Endothelial cell of umbilical vein (primary cell): ENCODE measurements at regions not wholly inside any gene's neighbourhood (a gene's known extent, or its start where the extent isn't known, plus 50 kb on each side); places are given as distances from the start of the nearest gene placed in this dataset.

Experiments used
- BruUV-seq: library from RNA; stranded (reverse); fragments of 400-500 nt; replicated peaks from 2 replicates; lab custom pipeline; 2021; lab: Mats Ljungman, UMichigan
- CTCF ChIA-PET: fragments of 300-600, 350-600 bp; sonication (Branson Sonifier 250); formaldehyde crosslinking; loops from one replicate; lab custom pipeline; 2021; ENCODE audit warnings: antibody characterized with exemption, inconsistent platforms; lab: Charles Lee
- POLR2A ChIA-PET: fragments of 300-600, 350-600 bp; sonication (Branson Sonifier 250); formaldehyde crosslinking; loops from one replicate; lab custom pipeline; 2021; ENCODE audit warnings: antibody characterized with exemption, inconsistent platforms; lab: Charles Lee
- DNase-seq: peaks from one replicate; pipeline ENCODE4 v3.0.0-alpha.2; 2011; ENCODE audit warnings: low read depth, low spot score
- FAIRE-seq: peaks from 2 replicates; lab custom pipeline; 2011; peaks lifted over from hg19 to GRCh38; lab: Jason Lieb, UNC
- H2AFZ ChIP-seq: 2 replicates; pipeline ENCODE4 v1.6.0; 2012; ENCODE audit warnings: low read depth, low read length, control low read depth, inconsistent platforms
- H3K27ac ChIP-seq: 2 replicates; pipeline ENCODE4 v1.5.1; 2011; ENCODE audit warnings: low read depth, mild to moderate bottlenecking, control low read depth, low read length, moderate library complexity; ENCODE audit not compliant: insufficient read depth
- H3K27me3 ChIP-seq, 2 experiments: 2 replicates each; pipeline versions ENCODE4 v1.6.0 to v1.6.1; 2011; ENCODE audit warnings: low read length in 2 of 2, mixed read lengths in 1 of 2; ENCODE audit not compliant: control insufficient read depth in 2 of 2, insufficient read depth in 2 of 2
- H3K36me3 ChIP-seq, 2 experiments: 2 replicates in 1 of 2; 3 replicates in 1 of 2; pipeline ENCODE4 v1.5.1; 2011; ENCODE audit warnings: low read length in 2 of 2, mild to moderate bottlenecking in 1 of 2, moderate library complexity in 1 of 2; ENCODE audit not compliant: control insufficient read depth in 2 of 2, insufficient read depth in 2 of 2; ENCODE audit errors: extremely low read depth in 1 of 2
- H3K4me1 ChIP-seq: 3 replicates; pipeline ENCODE4 v1.5.1; 2011; ENCODE audit warnings: mild to moderate bottlenecking, low read length; ENCODE audit not compliant: control insufficient read depth, insufficient read depth; ENCODE audit errors: extremely low read depth
- H3K4me2 ChIP-seq: 2 replicates; pipeline ENCODE4 v1.6.1; 2011; ENCODE audit warnings: low read length, control low read depth, mixed read lengths; ENCODE audit not compliant: insufficient read depth
- H3K4me3 ChIP-seq, 3 experiments: fragments of 200-600 bp in 1 of 3; sonication (generic), shearing (Covaris generic) in 1 of 3; replicated peaks in 1 of 3; 2 replicates each; pipeline ENCODE4 v1.5.1; 2011 to 2016; ENCODE audit warnings: control low read depth in 3 of 3, low read length in 3 of 3, mild to moderate bottlenecking in 2 of 3, inconsistent platforms in 1 of 3, low read depth in 1 of 3, moderate library complexity in 1 of 3; ENCODE audit not compliant: insufficient read depth in 1 of 3
- H3K79me2 ChIP-seq: 2 replicates; pipeline ENCODE4 v1.6.0; 2012; ENCODE audit warnings: low read length, inconsistent platforms; ENCODE audit not compliant: control insufficient read depth, insufficient read depth
- H3K9ac ChIP-seq: replicated peaks from 2 replicates; pipeline ENCODE3; 2011; ENCODE audit warnings: low read length, control low read depth; ENCODE audit not compliant: insufficient read depth; ENCODE audit errors: extremely low read depth
- H3K9me1 ChIP-seq: replicated peaks from 3 replicates; pipeline ENCODE4 v1.6.0; 2011; ENCODE audit warnings: mild to moderate bottlenecking, low read length; ENCODE audit not compliant: control insufficient read depth, insufficient read depth; ENCODE audit errors: extremely low read depth
- H3K9me3 ChIP-seq: replicated peaks from 2 replicates; pipeline ENCODE4 v1.5.1; 2012; ENCODE audit warnings: low read length, inconsistent platforms; ENCODE audit not compliant: control insufficient read depth, insufficient read depth
- H4K20me1 ChIP-seq: replicated peaks from 2 replicates; pipeline ENCODE3; 2011; ENCODE audit warnings: mild to moderate bottlenecking, low read length; ENCODE audit not compliant: control insufficient read depth, insufficient read depth; ENCODE audit errors: extremely low read depth
- EZH2 ChIP-seq: IDR thresholded peaks from 2 replicates; pipeline ENCODE4 v1.6.1; 2012; ENCODE audit warnings: borderline replicate concordance, low read depth, mild to moderate bottlenecking, moderate library complexity, low read length, inconsistent platforms; ENCODE audit not compliant: severe bottlenecking
- FOS ChIP-seq: IDR thresholded peaks from 2 replicates; pipeline ENCODE4 v1.6.1; 2011; ENCODE audit warnings: mild to moderate bottlenecking, low read length, moderate library complexity, borderline replicate concordance; ENCODE audit not compliant: insufficient read depth
- GATA2 ChIP-seq: IDR thresholded peaks from 2 replicates; pipeline ENCODE4 v1.7.0; 2011; ENCODE audit warnings: low read depth, mild to moderate bottlenecking, moderate library complexity, mixed read lengths, low read length; ENCODE audit not compliant: insufficient read length, insufficient read depth
- JUN ChIP-seq: IDR thresholded peaks from 2 replicates; pipeline ENCODE4 v1.6.1; 2011; ENCODE audit warnings: borderline replicate concordance, low read depth; ENCODE audit not compliant: insufficient read length, insufficient read depth
- MYC ChIP-seq: IDR thresholded peaks from one replicate; pipeline ENCODE4 v1.6.1; 2011; ENCODE audit warnings: mild to moderate bottlenecking, low read depth, low read length
- POLR2A ChIP-seq: IDR thresholded peaks from 2 replicates; pipeline ENCODE4 v1.6.1; 2012; ENCODE audit warnings: low read depth, mild to moderate bottlenecking, control low read depth, low read length
- dilution Hi-C: fragments of 300-500 bp; cut with MboI; formaldehyde crosslinking; loops from one replicate; pipeline ENCODE4 v1.15.0; 2019; ENCODE audit warnings: low sequenced_read_pairs; ENCODE audit not compliant: extremely low pct_ligation_motif_present
- intact Hi-C: fragments of 100-400 bp; cut with micrococcal nuclease; formaldehyde crosslinking; loops from one replicate; pipeline ENCODE4 v1.10.0; 2022
- TF ChIP-seq, protein P1 (sequence below), 2 donors: IDR thresholded peaks; 1 replicate in 1 of 2; 2 replicates in 1 of 2; pipeline ENCODE4 v1.5.1; 2011; ENCODE audit warnings: low read length in 2 of 2, mild to moderate bottlenecking in 2 of 2, moderate library complexity in 2 of 2, control low read depth in 1 of 2, inconsistent platforms in 1 of 2, low read depth in 1 of 2; ENCODE audit not compliant: insufficient read depth in 1 of 2; ENCODE audit errors: extremely low read depth in 1 of 2
- TF ChIP-seq, protein P2 (sequence below): IDR thresholded peaks from 2 replicates; pipeline ENCODE4 v1.6.1; 2011; ENCODE audit not compliant: insufficient read depth, insufficient read length

DNA sequence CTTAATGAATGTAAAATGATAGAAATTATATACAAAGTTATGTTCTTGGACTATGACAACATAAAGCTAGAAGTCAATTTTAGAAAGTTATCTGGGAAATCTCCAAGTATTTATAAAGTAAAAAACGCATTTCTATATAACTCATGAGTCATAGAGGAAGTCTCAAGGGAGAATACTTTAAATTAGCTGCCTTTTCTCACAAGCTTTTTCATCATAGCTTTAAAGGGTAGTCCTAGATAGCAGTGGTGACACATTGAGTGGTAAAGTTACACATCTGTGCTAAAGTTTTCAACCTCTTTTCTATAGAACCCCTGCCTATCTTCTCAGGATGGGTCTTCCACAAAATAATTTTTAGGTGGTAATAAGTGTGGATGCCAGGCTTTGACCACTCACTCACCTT lies 598.3 kb upstream of the FAM174A start:
- H3K9ac ChIP-seq: no peak overlapping the region
- H3K4me1 ChIP-seq: no peaks in the 10 kb centered on the region
- H3K4me3 ChIP-seq: no peak overlapping the region
- no peaks in the 10 kb centered on the region for H3K79me2 ChIP-seq
- no peaks in the 10 kb centered on the region for H3K27me3 ChIP-seq
- intact Hi-C loops: no loop called here
- H3K27ac ChIP-seq: no peak overlapping the region
- dilution Hi-C loops: no loop called here
- no peak overlapping the region for H2AFZ ChIP-seq
- POLR2A ChIA-PET: no interaction called here
- H4K20me1 ChIP-seq: no peaks in the 10 kb centered on the region
- DNase-seq (peak; percentile 13), FAIRE-seq (no peak)
- BruUV-seq: no TSS peak
- no peaks in the 10 kb centered on the region for H3K36me3 ChIP-seq
- TF ChIP-seq POLR2A (no peak), FOS (peak; percentile 22)
- no peaks in the 10 kb centered on the region for H3K9me1 ChIP-seq
- H3K4me2 ChIP-seq: no peak overlapping the region
- CTCF ChIA-PET: interaction anchor here (1.2 to 1.6 kb wide), 2 partner anchors 12 to 38 kb away, joined by 3 read pairs; no protein-coding TSS in a partner anchor
- H3K9me3 ChIP-seq: no peaks in the 10 kb centered on the region

DNA sequence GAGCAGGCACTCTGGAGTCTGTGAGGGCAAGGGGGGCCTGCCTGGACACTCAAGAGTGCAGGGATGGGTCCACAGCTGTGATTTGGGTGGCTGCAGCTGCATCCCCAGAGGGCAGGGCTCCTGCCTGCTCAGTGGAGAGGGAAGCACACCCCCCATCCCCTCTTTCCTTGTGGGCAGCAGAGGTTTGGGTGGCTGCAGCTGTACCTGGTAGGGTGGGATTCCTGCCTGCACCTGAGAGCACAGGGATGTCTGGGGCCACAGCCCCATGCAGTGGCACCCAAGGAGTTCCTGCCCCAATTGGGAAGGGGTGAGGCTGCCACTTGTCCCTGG lies 605.4 kb upstream of the FAM174A start:
- POLR2A ChIA-PET: no interaction called here
- TF ChIP-seq, protein P1, sequence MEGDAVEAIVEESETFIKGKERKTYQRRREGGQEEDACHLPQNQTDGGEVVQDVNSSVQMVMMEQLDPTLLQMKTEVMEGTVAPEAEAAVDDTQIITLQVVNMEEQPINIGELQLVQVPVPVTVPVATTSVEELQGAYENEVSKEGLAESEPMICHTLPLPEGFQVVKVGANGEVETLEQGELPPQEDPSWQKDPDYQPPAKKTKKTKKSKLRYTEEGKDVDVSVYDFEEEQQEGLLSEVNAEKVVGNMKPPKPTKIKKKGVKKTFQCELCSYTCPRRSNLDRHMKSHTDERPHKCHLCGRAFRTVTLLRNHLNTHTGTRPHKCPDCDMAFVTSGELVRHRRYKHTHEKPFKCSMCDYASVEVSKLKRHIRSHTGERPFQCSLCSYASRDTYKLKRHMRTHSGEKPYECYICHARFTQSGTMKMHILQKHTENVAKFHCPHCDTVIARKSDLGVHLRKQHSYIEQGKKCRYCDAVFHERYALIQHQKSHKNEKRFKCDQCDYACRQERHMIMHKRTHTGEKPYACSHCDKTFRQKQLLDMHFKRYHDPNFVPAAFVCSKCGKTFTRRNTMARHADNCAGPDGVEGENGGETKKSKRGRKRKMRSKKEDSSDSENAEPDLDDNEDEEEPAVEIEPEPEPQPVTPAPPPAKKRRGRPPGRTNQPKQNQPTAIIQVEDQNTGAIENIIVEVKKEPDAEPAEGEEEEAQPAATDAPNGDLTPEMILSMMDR (IDR thresholded peaks at IDR 0.05; ENCODE audit: extremely low read depth in 1 of 2, insufficient read depth in 1 of 2, low read depth in 1 of 2, low read length in 2 of 2): no peak
- TF ChIP-seq GATA2: no peak
- no peak for TF ChIP-seq POLR2A
- no peak for TF ChIP-seq FOS
- TF ChIP-seq, protein P2, sequence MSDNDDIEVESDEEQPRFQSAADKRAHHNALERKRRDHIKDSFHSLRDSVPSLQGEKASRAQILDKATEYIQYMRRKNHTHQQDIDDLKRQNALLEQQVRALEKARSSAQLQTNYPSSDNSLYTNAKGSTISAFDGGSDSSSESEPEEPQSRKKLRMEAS: no peak
- no peak for TF ChIP-seq EZH2
- no peak for TF ChIP-seq JUN
- TF ChIP-seq MYC: no peak
- Histone ChIP-seq H3K4me1 (no peaks in the 10 kb centered on the region), H3K9me1 (no peaks in the 10 kb centered on the region), H3K9me3 (no peaks in the 10 kb centered on the region), H2AFZ (no peak overlapping the region), H3K4me3 (no peak overlapping the region), H3K27ac (no peak overlapping the region), H3K9ac (no peak overlapping the region), H3K4me2 (no peak overlapping the region), H3K36me3 (no peaks in the 10 kb centered on the region), H4K20me1 (no peaks in the 10 kb centered on the region), H3K27me3 (no peaks in the 10 kb centered on the region), H3K79me2 (no peaks in the 10 kb centered on the region)
- no peak for DNase-seq
- BruUV-seq: no TSS peak
- CTCF ChIA-PET: no interaction called here
- intact Hi-C loops: no loop called here
- dilution Hi-C loops: no loop called here
- FAIRE-seq: no peak
